ENCODE measurements at regions not wholly inside any gene's neighbourhood (a gene's known extent, or its start where the extent isn't known, plus 50 kb on each side); places are given as distances from the start of the nearest gene placed in this dataset.

GRCh38 chr3:181318321-181318720 lies 328.8 kb upstream of the DNAJC19 start:
- TF ChIP-seq CTCF (IDR thresholded peaks at IDR 0.05), result no peak
- H3K27ac Mint-ChIP-seq, result no peak overlapping the region
- DNase-seq (no peak), ATAC-seq (ENCODE audit: low read depth) (no peak)
- no peaks in the 10 kb centered on the region for H3K36me3 Mint-ChIP-seq (ENCODE audit: low read depth)
- H3K9me3 Mint-ChIP-seq, result peaks cover 13% of the 10 kb centered on the region
- peaks cover 2% of the 10 kb centered on the region for H3K27me3 Mint-ChIP-seq
- H3K4me3 Mint-ChIP-seq, result no peak overlapping the region
- H3K4me1 Mint-ChIP-seq, result no peaks in the 10 kb centered on the region
- ChIA-PET POLR2A (no interaction called here), CTCF (no interaction called here)
- intact Hi-C loops (cut with micrococcal nuclease), result no loop called here

GRCh38 chr3:181317508-181317907 lies 328.0 kb upstream of the DNAJC19 start:
- no peak for ATAC-seq (ENCODE audit: low read depth)
- no peak for DNase-seq
- peaks cover 13% of the 10 kb centered on the region for H3K9me3 Mint-ChIP-seq
- intact Hi-C loops (cut with micrococcal nuclease), result no loop called here
- no peaks in the 10 kb centered on the region for H3K4me1 Mint-ChIP-seq
- no peaks in the 10 kb centered on the region for H3K36me3 Mint-ChIP-seq (ENCODE audit: low read depth)
- TF ChIP-seq CTCF (IDR thresholded peaks at IDR 0.05), result no peak
- H3K4me3 Mint-ChIP-seq, result no peak overlapping the region
- H3K27me3 Mint-ChIP-seq, result peaks cover 2% of the 10 kb centered on the region
- no peak overlapping the region for H3K27ac Mint-ChIP-seq
- ChIA-PET CTCF (no interaction called here), POLR2A (no interaction called here)

GRCh38 chr3:181316482-181316881 lies 326.9 kb upstream of the DNAJC19 start:
- no peaks in the 10 kb centered on the region for H3K4me1 Mint-ChIP-seq
- ATAC-seq (ENCODE audit: low read depth) (no peak), DNase-seq (no peak)
- no peak overlapping the region for H3K27ac Mint-ChIP-seq
- intact Hi-C loops (cut with micrococcal nuclease), result no loop called here
- H3K9me3 Mint-ChIP-seq, result peaks cover 5% of the 10 kb centered on the region
- no peaks in the 10 kb centered on the region for H3K36me3 Mint-ChIP-seq (ENCODE audit: low read depth)
- POLR2A ChIA-PET, result no interaction called here
- H3K27me3 Mint-ChIP-seq, result no peaks in the 10 kb centered on the region
- no peak for TF ChIP-seq CTCF (IDR thresholded peaks at IDR 0.05)
- H3K4me3 Mint-ChIP-seq, result no peak overlapping the region
- CTCF ChIA-PET, result interaction anchor here (0.8 kb wide), 1 partner anchor 10 kb away, joined by 3 read pairs; no protein-coding TSS in a partner anchor

GRCh38 chr3:181313335-181313734 lies 323.8 kb upstream of the DNAJC19 start:
- Mint-ChIP-seq H3K27me3 (no peaks in the 10 kb centered on the region), H3K36me3 (ENCODE audit: low read depth) (no peaks in the 10 kb centered on the region), H3K9me3 (no peaks in the 10 kb centered on the region), H3K4me1 (no peaks in the 10 kb centered on the region), H3K4me3 (no peak overlapping the region), H3K27ac (no peak overlapping the region)
- DNase-seq (no peak), ATAC-seq (ENCODE audit: low read depth) (no peak)
- POLR2A ChIA-PET, result no interaction called here
- CTCF ChIA-PET, result no interaction called here
- intact Hi-C loops (cut with micrococcal nuclease), result no loop called here
- TF ChIP-seq CTCF (IDR thresholded peaks at IDR 0.05), result no peak

- DNase-seq (no peak), ATAC-seq (ENCODE audit: low read depth) (no peak)
- Mint-ChIP-seq H3K9me3 (no peaks in the 10 kb centered on the region), H3K4me1 (no peaks in the 10 kb centered on the region), H3K4me3 (no peak overlapping the region), H3K27ac (no peak overlapping the region), H3K27me3 (no peaks in the 10 kb centered on the region), H3K36me3 (ENCODE audit: low read depth) (no peaks in the 10 kb centered on the region)
- ChIA-PET POLR2A (no interaction called here), CTCF (no interaction called here)
- no peak for TF ChIP-seq CTCF (IDR thresholded peaks at IDR 0.05)
- intact Hi-C loops (cut with micrococcal nuclease), result no loop called here
Observed at GRCh38 chr3:181311186-181311585, 321.6 kb upstream of the DNAJC19 start.
